Neural progenitor cell (in vitro differentiated cells): ENCODE measurements at regions not wholly inside any gene's neighbourhood (a gene's known extent, or its start where the extent isn't known, plus 50 kb on each side); places are given as distances from the start of the nearest gene placed in this dataset.

Source experiments
- DNase-seq: peaks from one replicate; pipeline ENCODE4 v3.0.0-alpha.2; 2016; ENCODE audit warnings: low spot score
- H2AFZ ChIP-seq: fragments of 200-600 bp; sonication (generic); replicated peaks from 2 replicates; pipeline ENCODE4 v1.6.1; 2016; ENCODE audit warnings: antibody characterized with exemption
- H3F3A ChIP-seq: fragments of 200-600 bp; sonication (generic); 2 replicates; pipeline ENCODE4 v1.6.1; 2016; ENCODE audit warnings: antibody characterized with exemption, low read depth
- H3K27ac ChIP-seq: fragments of 200-600 bp; sonication (generic); 2 replicates; pipeline ENCODE4 v1.5.1; 2016; ENCODE audit warnings: mild to moderate bottlenecking
- H3K27me3 ChIP-seq: fragments of 200-600 bp; sonication (generic); 2 replicates; pipeline ENCODE4 v1.6.1; 2016; ENCODE audit warnings: mild to moderate bottlenecking, moderate library complexity
- H3K36me3 ChIP-seq: fragments of 200-600 bp; sonication (generic); 2 replicates; pipeline ENCODE4 v1.5.1; 2016
- H3K4me1 ChIP-seq: fragments of 200-600 bp; sonication (generic); 2 replicates; pipeline ENCODE4 v1.6.1; 2016; ENCODE audit warnings: mixed run types
- H3K4me2 ChIP-seq: fragments of 200-600 bp; sonication (generic); 2 replicates; pipeline ENCODE4 v1.6.1; 2016
- H3K4me3 ChIP-seq: fragments of 200-600 bp; sonication (generic); 2 replicates; pipeline ENCODE4 v1.5.1; 2016
- H3K79me2 ChIP-seq: fragments of 200-600 bp; sonication (generic); 2 replicates; pipeline ENCODE4 v1.6.1; 2016; ENCODE audit warnings: low read depth
- H3K9ac ChIP-seq: fragments of 200-600 bp; sonication (generic); 2 replicates; pipeline ENCODE4 v1.6.1; 2016
- H3K9me3 ChIP-seq: fragments of 200-600 bp; sonication (generic); 2 replicates; pipeline ENCODE4 v1.5.1; 2016; ENCODE audit warnings: low read depth
- H4K20me1 ChIP-seq: fragments of 200-600 bp; sonication (generic); 2 replicates; pipeline ENCODE4 v1.6.1; 2016; ENCODE audit warnings: low read depth
- H3K27ac Mint-ChIP-seq: 3 replicates; pipeline ENCODE4 v1.8.0; 2021; ENCODE audit warnings: mixed read lengths
- H3K27me3 Mint-ChIP-seq: 2 replicates; pipeline ENCODE4 v1.8.0; 2022; ENCODE audit warnings: low read depth, mild to moderate bottlenecking, inconsistent platforms, moderate library complexity, mixed read lengths; ENCODE audit not compliant: insufficient read depth
- H3K36me3 Mint-ChIP-seq: 3 replicates; pipeline ENCODE4 v1.8.0; 2021; ENCODE audit warnings: mixed read lengths
- H3K4me1 Mint-ChIP-seq: 3 replicates; pipeline ENCODE4 v1.8.0; 2021; ENCODE audit warnings: mixed read lengths
- H3K4me3 Mint-ChIP-seq: 3 replicates; pipeline ENCODE4 v1.8.0; 2021; ENCODE audit warnings: mild to moderate bottlenecking, moderate library complexity, mixed read lengths
- H3K9me3 Mint-ChIP-seq: 3 replicates; pipeline ENCODE4 v1.8.0; 2020; ENCODE audit warnings: mixed read lengths
- EZH2 ChIP-seq: fragments of 200-600 bp; sonication (generic); IDR thresholded peaks from 2 replicates; pipeline ENCODE4 v1.6.1; 2017; ENCODE audit warnings: antibody characterized with exemption, mild to moderate bottlenecking, moderate library complexity
- EZH2phosphoT487 ChIP-seq: fragments of 200-600 bp; sonication (generic); IDR thresholded peaks from 2 replicates; pipeline ENCODE4 v1.6.1; 2017; ENCODE audit warnings: antibody characterized with exemption
- TF ChIP-seq, protein P1 (sequence below): fragments of 200-600 bp; sonication (generic); IDR thresholded peaks from 2 replicates; pipeline ENCODE4 v1.5.1; 2017; ENCODE audit warnings: antibody characterized with exemption, mild to moderate bottlenecking

DNA sequence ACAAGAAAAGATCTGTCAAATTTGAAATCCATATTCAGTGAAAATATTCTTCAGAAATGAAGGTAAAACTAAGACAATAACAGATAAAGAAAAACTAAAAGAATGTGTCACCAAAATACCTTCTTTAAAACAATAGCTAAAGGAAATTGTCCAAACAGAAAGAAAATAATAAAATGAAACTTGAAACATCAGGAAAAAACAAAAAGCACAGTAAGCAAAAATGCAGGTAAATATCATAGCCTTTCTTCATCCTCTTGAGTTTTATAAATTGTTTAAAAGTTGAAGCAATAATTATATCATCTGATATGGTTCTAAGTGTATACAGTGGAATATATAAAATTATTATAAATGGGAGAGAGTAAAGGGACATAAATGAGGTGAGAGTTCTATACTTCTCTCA is 103.8 kb upstream of the PDE1A start:
- H3K79me2 ChIP-seq, result no peaks in the 10 kb centered on the region

DNA sequence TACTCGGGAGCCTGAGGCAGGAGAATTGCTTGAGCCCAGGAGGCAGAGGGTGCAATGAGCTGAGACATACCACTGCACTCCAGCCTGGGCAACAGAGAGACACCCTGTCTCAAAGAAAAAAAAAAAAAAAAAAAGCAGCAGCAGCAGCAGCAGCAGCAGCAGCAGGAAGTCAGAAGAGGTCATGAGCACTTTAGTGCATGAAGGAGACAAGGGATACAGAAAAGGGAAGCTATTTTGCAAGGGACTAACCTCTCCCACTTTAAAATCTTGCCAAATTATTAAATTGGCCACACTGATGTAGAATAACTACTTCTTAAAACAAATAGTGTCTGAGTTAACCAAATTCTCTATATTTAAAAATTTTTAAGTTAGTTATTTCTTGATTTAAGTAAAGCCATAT is 113.4 kb upstream of the PDE1A start:
- no peaks in the 10 kb centered on the region for H3K79me2 ChIP-seq
- no peaks in the 10 kb centered on the region for H3K9me3 ChIP-seq
- no peak overlapping the region for H3K27ac ChIP-seq
- Mint-ChIP-seq H3K4me1 (peaks cover 2% of the 10 kb centered on the region), H3K4me3 (no peak overlapping the region), H3K36me3 (no peaks in the 10 kb centered on the region), H3K27ac (no peak overlapping the region), H3K27me3 (peaks cover 2% of the 10 kb centered on the region), H3K9me3 (peaks cover 2% of the 10 kb centered on the region)
- H3F3A ChIP-seq, result no peaks in the 10 kb centered on the region
- H3K27me3 ChIP-seq, result no peaks in the 10 kb centered on the region
- H2AFZ ChIP-seq, result no peak overlapping the region
- TF ChIP-seq, protein P1, sequence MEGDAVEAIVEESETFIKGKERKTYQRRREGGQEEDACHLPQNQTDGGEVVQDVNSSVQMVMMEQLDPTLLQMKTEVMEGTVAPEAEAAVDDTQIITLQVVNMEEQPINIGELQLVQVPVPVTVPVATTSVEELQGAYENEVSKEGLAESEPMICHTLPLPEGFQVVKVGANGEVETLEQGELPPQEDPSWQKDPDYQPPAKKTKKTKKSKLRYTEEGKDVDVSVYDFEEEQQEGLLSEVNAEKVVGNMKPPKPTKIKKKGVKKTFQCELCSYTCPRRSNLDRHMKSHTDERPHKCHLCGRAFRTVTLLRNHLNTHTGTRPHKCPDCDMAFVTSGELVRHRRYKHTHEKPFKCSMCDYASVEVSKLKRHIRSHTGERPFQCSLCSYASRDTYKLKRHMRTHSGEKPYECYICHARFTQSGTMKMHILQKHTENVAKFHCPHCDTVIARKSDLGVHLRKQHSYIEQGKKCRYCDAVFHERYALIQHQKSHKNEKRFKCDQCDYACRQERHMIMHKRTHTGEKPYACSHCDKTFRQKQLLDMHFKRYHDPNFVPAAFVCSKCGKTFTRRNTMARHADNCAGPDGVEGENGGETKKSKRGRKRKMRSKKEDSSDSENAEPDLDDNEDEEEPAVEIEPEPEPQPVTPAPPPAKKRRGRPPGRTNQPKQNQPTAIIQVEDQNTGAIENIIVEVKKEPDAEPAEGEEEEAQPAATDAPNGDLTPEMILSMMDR, result no peak
- no peak for TF ChIP-seq EZH2
- no peak for TF ChIP-seq EZH2phosphoT487
- no peak for DNase-seq
- no peaks in the 10 kb centered on the region for H3K36me3 ChIP-seq
- no peak overlapping the region for H3K4me2 ChIP-seq
- H4K20me1 ChIP-seq, result no peaks in the 10 kb centered on the region
- H3K4me1 ChIP-seq, result no peaks in the 10 kb centered on the region
- H3K4me3 ChIP-seq, result no peak overlapping the region
- no peak overlapping the region for H3K9ac ChIP-seq

More for the DNA sequence above, 103.8 kb upstream of the PDE1A start:
- H3K9ac ChIP-seq, result no peak overlapping the region
- no peaks in the 10 kb centered on the region for H4K20me1 ChIP-seq
- DNase-seq, result no peak
- H2AFZ ChIP-seq, result no peak overlapping the region
- H3K4me2 ChIP-seq, result no peak overlapping the region
- H3F3A ChIP-seq, result no peaks in the 10 kb centered on the region
- no peaks in the 10 kb centered on the region for H3K27me3 ChIP-seq
- Mint-ChIP-seq H3K4me3 (no peak overlapping the region), H3K27me3 (peaks cover 5% of the 10 kb centered on the region), H3K36me3 (peaks cover 11% of the 10 kb centered on the region), H3K9me3 (peaks cover 33% of the 10 kb centered on the region), H3K27ac (peak overlapping the region; percentile 18), H3K4me1 (no peaks in the 10 kb centered on the region)
- H3K36me3 ChIP-seq, result no peaks in the 10 kb centered on the region
- no peak overlapping the region for H3K27ac ChIP-seq
- no peaks in the 10 kb centered on the region for H3K4me1 ChIP-seq
- TF ChIP-seq EZH2phosphoT487, result no peak
- TF ChIP-seq EZH2, result no peak
- TF ChIP-seq, protein P1, result no peak
- H3K4me3 ChIP-seq, result no peak overlapping the region
- no peaks in the 10 kb centered on the region for H3K9me3 ChIP-seq

DNA sequence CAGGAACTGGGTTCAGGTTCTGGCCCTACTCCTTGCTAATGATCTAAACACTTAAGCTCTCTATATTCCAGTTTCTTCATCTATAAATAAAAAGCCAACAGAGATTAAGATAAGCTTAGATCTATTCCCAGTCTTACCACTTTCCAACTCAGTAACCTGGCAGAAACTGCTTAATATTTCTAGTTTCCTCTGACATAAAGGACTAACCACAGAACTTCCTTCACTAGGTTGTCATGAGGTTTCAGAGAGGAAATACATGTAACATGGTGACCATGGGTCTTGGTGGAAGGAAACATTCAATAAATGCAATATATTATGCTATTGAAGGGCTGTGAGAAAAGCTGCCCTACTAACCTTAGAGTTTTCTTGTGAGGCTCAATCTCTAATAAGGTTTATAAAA is 114.4 kb upstream of the PDE1A start:
- peaks cover 2% of the 10 kb centered on the region for H3K27me3 Mint-ChIP-seq
- TF ChIP-seq EZH2phosphoT487 (no peak), EZH2 (no peak)
- TF ChIP-seq, protein P1, result no peak
- H3K27ac Mint-ChIP-seq, result no peak overlapping the region
- H3K9me3 Mint-ChIP-seq, result peaks cover 2% of the 10 kb centered on the region
- H3F3A ChIP-seq, result no peaks in the 10 kb centered on the region
- DNase-seq, result no peak
- no peak overlapping the region for H3K4me3 ChIP-seq
- no peaks in the 10 kb centered on the region for H3K36me3 ChIP-seq
- H3K4me2 ChIP-seq, result no peak overlapping the region
- no peaks in the 10 kb centered on the region for H3K36me3 Mint-ChIP-seq
- H3K9me3 ChIP-seq, result no peaks in the 10 kb centered on the region
- peaks cover 2% of the 10 kb centered on the region for H3K4me1 Mint-ChIP-seq
- no peak overlapping the region for H2AFZ ChIP-seq
- H3K27me3 ChIP-seq, result no peaks in the 10 kb centered on the region
- H4K20me1 ChIP-seq, result no peaks in the 10 kb centered on the region
- H3K9ac ChIP-seq, result no peak overlapping the region
- H3K4me1 ChIP-seq, result no peaks in the 10 kb centered on the region
- no peaks in the 10 kb centered on the region for H3K79me2 ChIP-seq
- H3K27ac ChIP-seq, result no peak overlapping the region
- no peak overlapping the region for H3K4me3 Mint-ChIP-seq
